ENCODE measurements at regions not wholly inside any gene's neighbourhood (a gene's known extent, or its start where the extent isn't known, plus 50 kb on each side); places are given as distances from the start of the nearest gene placed in this dataset.

DNA sequence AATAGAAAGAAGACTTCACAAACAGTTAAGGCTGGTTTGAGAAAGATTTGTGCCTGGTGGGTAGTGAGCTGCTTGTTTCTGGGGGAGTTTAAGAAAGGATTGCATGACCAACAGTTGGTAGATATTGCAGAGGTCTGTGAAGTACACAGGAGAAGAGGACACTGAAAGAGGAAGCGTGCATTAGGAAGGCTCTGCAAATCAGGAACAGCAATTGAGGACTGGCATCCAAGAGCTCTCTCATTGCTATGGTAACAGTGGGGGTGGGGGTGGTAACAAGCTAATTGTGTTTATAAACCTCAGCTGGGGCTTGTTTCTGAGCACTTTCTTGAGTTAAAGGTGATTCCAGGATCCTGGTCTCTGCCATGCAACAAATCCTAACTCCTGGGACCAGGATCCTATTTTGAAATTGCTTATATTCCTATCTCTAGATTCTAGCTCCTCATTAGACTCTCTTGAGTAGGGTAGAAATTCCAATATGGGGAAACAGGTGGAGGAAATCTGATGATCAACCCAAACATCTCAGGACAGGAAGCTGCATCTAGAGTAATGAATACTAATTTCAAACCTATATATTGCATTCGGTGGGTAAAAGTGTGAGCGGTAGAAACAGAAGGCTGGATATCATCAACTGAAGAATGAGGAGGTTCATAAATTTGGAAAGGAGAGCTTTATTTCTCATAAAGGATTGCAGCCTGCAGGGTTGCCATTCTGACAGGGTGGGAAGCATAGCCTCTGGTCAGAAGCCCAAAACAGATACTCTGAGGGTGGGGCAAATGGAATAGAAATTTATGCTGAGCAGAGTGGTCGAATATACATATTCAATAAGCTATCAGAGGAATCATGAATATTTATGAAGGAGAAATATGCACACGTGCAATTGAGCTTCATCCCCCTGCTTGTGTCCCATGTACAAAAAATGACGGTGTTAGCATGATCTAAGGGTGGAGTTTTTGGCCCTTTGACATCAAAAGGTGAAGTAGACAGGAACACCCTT is 79.4 kb downstream of the PTTG1 start:
- H2BK15ac ChIP-seq (ENCODE audit: low read depth, low read length) = no peak overlapping the region
- H2AFZ ChIP-seq (replicated peaks; ENCODE audit: low read length, poor library complexity) = no peak overlapping the region
- no peak overlapping the region for H3K27ac ChIP-seq (ENCODE audit: insufficient read depth, low read length)
- no peak overlapping the region for H2AK9ac ChIP-seq (replicated peaks; ENCODE audit: low read depth, low read length, poor library complexity)
- no peak overlapping the region for H3K14ac ChIP-seq (replicated peaks; ENCODE audit: low read depth, low read length)
- no peak overlapping the region for H4K5ac ChIP-seq (ENCODE audit: low read depth, low read length)
- H2AK5ac ChIP-seq (ENCODE audit: low read depth, low read length) = no peak overlapping the region
- no peaks in the 10 kb centered on the region for H3K9me1 ChIP-seq (ENCODE audit: insufficient read depth, low read length)
- no peak overlapping the region for H3K56ac ChIP-seq (ENCODE audit: extremely low read depth, insufficient read depth, low read length)
- H2BK20ac ChIP-seq (ENCODE audit: low read depth, low read length) = no peak overlapping the region
- BruUV-seq (replicated peaks) = no TSS peak
- no peak overlapping the region for H3K18ac ChIP-seq (ENCODE audit: low read depth, low read length)
- H3K9ac ChIP-seq (ENCODE audit: low read depth, low read length) = no peak overlapping the region
- H2BK5ac ChIP-seq (ENCODE audit: low read depth, low read length, poor library complexity, severe bottlenecking) = no peak overlapping the region
- ChIA-PET CTCF (interaction anchor here (0.8 kb wide), 1 partner anchor 62 kb away, joined by 4 read pairs; no protein-coding TSS in a partner anchor), POLR2A (ENCODE audit: unreplicated experiment) (no interaction called here)
- H3K27me3 ChIP-seq (ENCODE audit: control insufficient read depth, insufficient read depth, low read length) = no peaks in the 10 kb centered on the region; the same call in 1 of the 2 replicates
- H3K36me3 ChIP-seq (ENCODE audit: control insufficient read depth, insufficient read depth, low read length) = no peaks in the 10 kb centered on the region
- no peak overlapping the region for H3K4ac ChIP-seq (ENCODE audit: low read depth, low read length)
- no peaks in the 10 kb centered on the region for H3K4me1 ChIP-seq (ENCODE audit: control insufficient read depth, insufficient read depth, low read length)
- no peak overlapping the region for H4K91ac ChIP-seq (ENCODE audit: insufficient read depth, low read depth, low read length)
- dilution Hi-C loops (cut with HindIII; ENCODE audit: low sequenced_read_pairs, unreplicated experiment) = no loop called here
- H3K4me2 ChIP-seq (ENCODE audit: low read depth, low read length) = no peak overlapping the region
- in situ Hi-C loops (cut with MboI; ENCODE audit: low sequenced_read_pairs) = no loop called here
- no peaks in the 10 kb centered on the region for H3K79me1 ChIP-seq (ENCODE audit: low read depth in 1 of 2, low read length in 2 of 2)
- H3K23ac ChIP-seq (ENCODE audit: low read depth, low read length) = no peak overlapping the region
- DNase-seq (no peak), ATAC-seq (ENCODE audit: low read depth) (no peak)
- no peak overlapping the region for H4K8ac ChIP-seq (ENCODE audit: low read depth in 2 of 2, low read length in 2 of 2)
- no peak overlapping the region for H2BK120ac ChIP-seq (ENCODE audit: low read depth, low read length)
- no peaks in the 10 kb centered on the region for H3K9me3 ChIP-seq (ENCODE audit: control insufficient read depth, insufficient read depth, low read length)
- no peaks in the 10 kb centered on the region for H4K20me1 ChIP-seq (ENCODE audit: insufficient read depth, low read length)
- no CpG with 5 or more reads among the region's 6 CpGs for WGBS, 2 experiments (ENCODE audit: extremely low coverage in 2 of 2, insufficient read length in 1 of 2)
- intact Hi-C loops (cut with micrococcal nuclease) = no loop called here
- no peak overlapping the region for H3K4me3 ChIP-seq (ENCODE audit: insufficient read depth, low read depth, low read length)
- TF ChIP-seq RFX5 (IDR thresholded peaks at IDR 0.05; ENCODE audit: low read depth, low read length) (no peak), RCOR1 (IDR thresholded peaks at IDR 0.05; ENCODE audit: insufficient replicate concordance, low read length) (no peak), FOS (IDR thresholded peaks at IDR 0.05; ENCODE audit: low read depth, low read length) (no peak), ELK1 (IDR thresholded peaks at IDR 0.05; ENCODE audit: borderline replicate concordance, low read depth, low read length) (no peak), NFE2L2 (IDR thresholded peaks at IDR 0.05; ENCODE audit: low read depth, low read length) (no peak), MAFK (IDR thresholded peaks at IDR 0.05; ENCODE audit: low read depth, low read length) (no peak), BHLHE40 (IDR thresholded peaks at IDR 0.05; ENCODE audit: low read depth, low read length) (no peak), POLR2A (IDR thresholded peaks at IDR 0.05; ENCODE audit: low read depth, low read length) (no peak), CHD1 (IDR thresholded peaks at IDR 0.05; ENCODE audit: low read depth, low read length) (no peak), CEBPB (IDR thresholded peaks at IDR 0.05; ENCODE audit: low read depth, low read length) (no peak), MAZ (IDR thresholded peaks at IDR 0.05; ENCODE audit: borderline replicate concordance, low read depth, low read length) (no peak), MXI1 (IDR thresholded peaks at IDR 0.05; ENCODE audit: borderline replicate concordance, low read depth, low read length) (no peak), RAD21 (IDR thresholded peaks at IDR 0.05; ENCODE audit: low read length) (no peak)
- TF ChIP-seq, protein P1, sequence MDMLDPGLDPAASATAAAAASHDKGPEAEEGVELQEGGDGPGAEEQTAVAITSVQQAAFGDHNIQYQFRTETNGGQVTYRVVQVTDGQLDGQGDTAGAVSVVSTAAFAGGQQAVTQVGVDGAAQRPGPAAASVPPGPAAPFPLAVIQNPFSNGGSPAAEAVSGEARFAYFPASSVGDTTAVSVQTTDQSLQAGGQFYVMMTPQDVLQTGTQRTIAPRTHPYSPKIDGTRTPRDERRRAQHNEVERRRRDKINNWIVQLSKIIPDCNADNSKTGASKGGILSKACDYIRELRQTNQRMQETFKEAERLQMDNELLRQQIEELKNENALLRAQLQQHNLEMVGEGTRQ (IDR thresholded peaks at IDR 0.05; ENCODE audit: low read depth, low read length) = no peak
- TF ChIP-seq, protein P2, sequence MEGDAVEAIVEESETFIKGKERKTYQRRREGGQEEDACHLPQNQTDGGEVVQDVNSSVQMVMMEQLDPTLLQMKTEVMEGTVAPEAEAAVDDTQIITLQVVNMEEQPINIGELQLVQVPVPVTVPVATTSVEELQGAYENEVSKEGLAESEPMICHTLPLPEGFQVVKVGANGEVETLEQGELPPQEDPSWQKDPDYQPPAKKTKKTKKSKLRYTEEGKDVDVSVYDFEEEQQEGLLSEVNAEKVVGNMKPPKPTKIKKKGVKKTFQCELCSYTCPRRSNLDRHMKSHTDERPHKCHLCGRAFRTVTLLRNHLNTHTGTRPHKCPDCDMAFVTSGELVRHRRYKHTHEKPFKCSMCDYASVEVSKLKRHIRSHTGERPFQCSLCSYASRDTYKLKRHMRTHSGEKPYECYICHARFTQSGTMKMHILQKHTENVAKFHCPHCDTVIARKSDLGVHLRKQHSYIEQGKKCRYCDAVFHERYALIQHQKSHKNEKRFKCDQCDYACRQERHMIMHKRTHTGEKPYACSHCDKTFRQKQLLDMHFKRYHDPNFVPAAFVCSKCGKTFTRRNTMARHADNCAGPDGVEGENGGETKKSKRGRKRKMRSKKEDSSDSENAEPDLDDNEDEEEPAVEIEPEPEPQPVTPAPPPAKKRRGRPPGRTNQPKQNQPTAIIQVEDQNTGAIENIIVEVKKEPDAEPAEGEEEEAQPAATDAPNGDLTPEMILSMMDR (conservative IDR thresholded peaks at IDR 0.05; ENCODE audit: low read depth, low read length) = no peak

All from IMR-90 (cell line).